ENCODE measurements at regions not wholly inside any gene's neighbourhood (a gene's known extent, or its start where the extent isn't known, plus 50 kb on each side); places are given as distances from the start of the nearest gene placed in this dataset.

GRCh38 chr11:19589567-19590260 lies 122.9 kb upstream of the NAV2 start:
- no peak for DNase-seq (ENCODE audit: low read depth)
- TF ChIP-seq CTCF (IDR thresholded peaks at IDR 0.05; ENCODE audit: low read length, missing control alignments), result no peak
- no peak overlapping the region for H3K4me3 ChIP-seq (replicated peaks; ENCODE audit: low read depth, low read length)

DNA sequence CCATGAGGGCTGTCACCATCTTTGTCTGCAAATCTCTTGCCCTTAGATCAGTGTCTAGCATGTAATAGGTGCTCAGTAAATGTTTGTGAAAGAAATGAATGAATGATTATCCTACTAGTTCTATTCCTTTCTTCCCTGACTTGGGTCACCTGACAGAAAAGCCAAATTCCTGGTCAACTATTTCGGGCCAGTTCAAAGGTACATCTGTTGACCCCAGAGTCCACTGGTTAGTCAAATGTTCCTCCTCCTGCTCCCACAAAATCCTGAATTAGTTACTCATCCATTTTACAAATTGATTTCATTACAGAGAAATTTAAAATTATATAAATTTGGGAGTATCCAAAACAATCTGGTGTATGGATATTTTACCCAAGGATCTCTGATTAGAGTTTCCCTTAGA lies 124.7 kb upstream of the NAV2 start:
- H3K4me3 ChIP-seq (replicated peaks; ENCODE audit: low read depth, low read length), result no peak overlapping the region
- TF ChIP-seq CTCF (IDR thresholded peaks at IDR 0.05; ENCODE audit: low read length, missing control alignments), result no peak
- no peak for DNase-seq (ENCODE audit: low read depth)

DNA sequence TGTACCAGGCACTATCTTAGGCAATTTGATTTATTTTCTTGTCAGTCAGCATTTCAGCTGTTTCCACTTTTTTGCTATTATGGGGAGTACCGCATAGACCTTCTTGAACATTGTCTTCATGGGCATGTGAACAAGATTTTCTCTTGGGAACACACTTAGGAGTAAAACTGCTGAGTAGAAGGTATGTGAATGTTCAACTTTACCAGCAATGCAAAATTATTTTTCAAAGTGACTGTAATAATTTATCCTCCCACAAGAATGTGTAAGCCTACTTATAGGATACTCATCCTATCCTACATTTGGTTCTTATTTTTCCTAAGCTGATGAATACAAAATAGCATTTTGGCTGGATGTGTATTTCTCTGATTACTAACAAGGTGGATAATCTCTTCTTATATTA lies 132.0 kb upstream of the NAV2 start:
- no peak for DNase-seq (ENCODE audit: low read depth)
- no peak overlapping the region for H3K4me3 ChIP-seq (replicated peaks; ENCODE audit: low read depth, low read length)
- no peak for TF ChIP-seq CTCF (IDR thresholded peaks at IDR 0.05; ENCODE audit: low read length, missing control alignments)

- no peak for TF ChIP-seq CTCF (IDR thresholded peaks at IDR 0.05; ENCODE audit: low read length, missing control alignments)
- H3K4me3 ChIP-seq (replicated peaks; ENCODE audit: low read depth, low read length), result no peak overlapping the region
Measured at GRCh38 chr11:19579957-19580356, 132.7 kb upstream of the NAV2 start.

GRCh38 chr11:19578871-19579270 lies 133.8 kb upstream of the NAV2 start:
- H3K4me3 ChIP-seq (replicated peaks; ENCODE audit: low read depth, low read length), result no peak overlapping the region
- no peak for TF ChIP-seq CTCF (IDR thresholded peaks at IDR 0.05; ENCODE audit: low read length, missing control alignments)
- DNase-seq (ENCODE audit: low read depth), result no peak

More at GRCh38 chr11:19579957-19580356, 132.7 kb upstream of the NAV2 start:
- DNase-seq (ENCODE audit: low read depth), result no peak

DNA sequence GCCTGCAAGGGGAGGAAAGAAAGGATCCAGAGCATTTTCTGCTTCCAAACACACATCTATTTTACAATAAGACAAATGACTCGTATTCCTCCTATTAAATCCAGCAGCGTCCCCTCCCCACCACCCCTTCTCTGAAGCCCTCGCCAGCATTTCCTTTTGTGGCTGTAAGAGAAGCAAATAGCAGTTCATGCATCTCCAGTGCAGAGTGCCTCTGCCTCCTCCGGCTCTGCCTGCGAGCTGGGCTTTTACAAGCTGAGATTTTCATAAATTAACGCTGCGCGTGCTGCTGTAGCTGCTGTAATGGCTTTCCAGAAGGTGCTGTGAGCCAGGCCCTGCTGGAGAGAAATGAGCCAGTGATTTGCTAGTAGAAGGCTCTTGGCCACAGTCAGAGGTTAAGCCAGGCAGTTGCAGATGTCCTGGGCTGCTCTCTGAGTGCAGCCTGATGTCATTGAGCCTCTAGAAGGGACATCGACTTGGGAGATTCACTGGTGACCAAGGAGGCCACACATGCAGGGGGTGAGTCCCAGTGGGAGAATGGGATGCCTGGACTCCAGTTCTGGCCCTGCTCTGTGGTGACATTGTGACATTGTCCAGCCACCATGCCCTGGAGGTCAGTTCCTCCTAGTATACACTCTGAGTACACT lies 134.5 kb upstream of the NAV2 start:
- TF ChIP-seq CTCF (IDR thresholded peaks at IDR 0.05; ENCODE audit: low read length, missing control alignments), result no peak
- peak overlapping the region; percentile 15 for H3K4me3 ChIP-seq (replicated peaks; ENCODE audit: low read depth, low read length)
- peak; percentile 88 for DNase-seq (ENCODE audit: low read depth)
